ENCODE measurements at regions not wholly inside any gene's neighbourhood (a gene's known extent, or its start where the extent isn't known, plus 50 kb on each side); places are given as distances from the start of the nearest gene placed in this dataset.

DNA sequence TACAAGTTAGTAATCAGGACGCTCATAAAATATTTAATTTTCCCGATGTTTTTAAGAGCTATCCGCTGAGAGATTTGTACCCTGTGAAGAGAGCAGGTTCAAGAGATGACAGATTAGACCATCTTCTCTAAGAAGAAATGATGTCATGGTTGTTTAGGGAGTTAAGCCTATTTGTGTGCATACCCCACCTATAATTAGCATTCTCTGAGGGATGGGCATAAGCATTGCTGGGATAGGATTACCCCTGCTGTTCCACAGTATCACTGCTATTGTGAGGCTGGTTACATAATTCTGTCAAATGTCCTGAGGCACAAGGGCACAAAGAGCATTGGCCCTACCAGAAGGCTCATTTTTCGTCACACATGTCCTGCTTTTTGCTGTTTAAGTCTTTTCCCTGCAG is 687.0 kb downstream of the CETN3 start:
- Mint-ChIP-seq H3K27me3 (ENCODE audit: low read depth in 3 of 3) (no peaks in the 10 kb centered on the region), H3K4me1 (no peaks in the 10 kb centered on the region), H3K27ac (no peak overlapping the region), H3K4me3 (no peak overlapping the region), H3K9me3 (peaks cover 0 to 15% (median under 1%) of the 10 kb centered on the region in 6 donors), H3K36me3 (no peaks in the 10 kb centered on the region)
- DNase-seq = no peak

DNA sequence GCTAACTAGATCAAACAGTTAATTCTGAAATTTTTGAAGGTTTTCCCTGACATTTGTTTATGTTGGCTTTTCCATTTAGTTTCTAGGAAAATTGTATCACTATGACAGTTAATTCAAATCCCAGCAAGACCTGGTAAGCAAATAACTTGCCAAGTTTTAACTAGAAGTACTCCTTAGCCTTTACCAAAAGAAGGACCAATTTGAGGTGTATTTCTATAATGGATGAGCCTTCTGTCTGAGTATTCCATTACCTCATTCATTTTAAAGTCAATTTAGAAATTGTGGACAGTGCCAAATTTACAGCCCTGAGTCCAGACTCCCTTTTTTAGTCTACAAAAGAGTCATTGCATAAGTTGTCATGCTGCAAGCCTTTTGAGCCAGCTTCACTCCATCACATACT is 687.6 kb downstream of the CETN3 start:
- H3K27me3 Mint-ChIP-seq (ENCODE audit: low read depth in 3 of 3) = no peaks in the 10 kb centered on the region
- H3K9me3 Mint-ChIP-seq = peaks cover 0 to 15% (median under 1%) of the 10 kb centered on the region in 6 donors
- H3K36me3 Mint-ChIP-seq = no peaks in the 10 kb centered on the region
- no peaks in the 10 kb centered on the region for H3K4me1 Mint-ChIP-seq
- no peak overlapping the region for H3K4me3 Mint-ChIP-seq
- DNase-seq = no peak
- no peak overlapping the region for H3K27ac Mint-ChIP-seq

DNA sequence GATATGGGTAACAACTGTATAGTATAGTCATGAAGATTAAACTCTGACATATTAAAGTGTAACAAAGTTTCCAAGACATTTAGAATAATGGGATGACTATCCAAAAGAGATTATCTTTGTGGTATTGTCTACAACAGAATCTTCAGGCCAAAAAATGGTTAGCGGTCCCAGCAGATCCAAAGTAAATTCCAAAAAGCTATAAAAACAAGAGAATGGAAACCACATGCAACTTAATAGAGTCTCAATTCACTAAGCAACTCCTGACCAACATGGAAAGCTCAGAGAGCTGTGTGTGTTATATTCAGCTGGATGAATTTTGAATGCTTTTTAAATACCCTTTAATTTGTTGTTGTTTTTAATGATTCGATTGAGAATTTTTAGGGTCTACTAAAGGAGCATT is 688.2 kb downstream of the CETN3 start:
- Mint-ChIP-seq H3K4me3 (no peak overlapping the region), H3K27ac (no peak overlapping the region)
- DNase-seq = no peak

DNA sequence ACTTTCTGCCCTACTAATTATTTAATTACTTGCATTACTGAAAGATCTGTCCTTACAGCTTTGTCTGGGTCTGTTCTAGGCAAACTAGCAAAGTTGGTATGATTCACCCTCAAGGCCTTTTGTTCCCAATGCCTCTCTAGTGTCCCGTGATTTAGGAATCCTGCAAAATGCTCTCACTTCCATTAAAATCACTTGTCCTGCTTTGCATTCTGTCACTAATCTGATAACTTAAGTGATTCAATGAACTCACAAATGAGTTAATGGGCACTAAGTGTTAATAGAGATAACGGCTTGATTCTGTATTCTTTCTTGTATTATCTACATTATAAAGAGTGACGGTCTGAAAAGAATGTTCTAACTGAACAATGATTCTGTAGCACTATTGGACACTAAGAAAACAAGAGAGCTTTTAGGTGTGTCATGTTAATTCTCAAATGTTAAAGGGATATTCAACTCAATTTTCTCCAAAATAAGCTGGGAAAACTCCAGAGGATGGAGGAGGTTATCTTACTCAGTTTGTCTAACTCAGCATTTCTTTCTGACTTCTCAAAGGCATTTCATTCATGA is 697.3 kb downstream of the CETN3 start:
- no peak overlapping the region for H3K4me3 Mint-ChIP-seq

More for the DNA sequence above, 688.2 kb downstream of the CETN3 start:
- Mint-ChIP-seq H3K4me1 (no peaks in the 10 kb centered on the region), H3K27me3 (ENCODE audit: low read depth in 3 of 3) (no peaks in the 10 kb centered on the region), H3K9me3 (peaks cover 0 to 15% (median under 1%) of the 10 kb centered on the region in 6 donors), H3K36me3 (no peaks in the 10 kb centered on the region)

DNA sequence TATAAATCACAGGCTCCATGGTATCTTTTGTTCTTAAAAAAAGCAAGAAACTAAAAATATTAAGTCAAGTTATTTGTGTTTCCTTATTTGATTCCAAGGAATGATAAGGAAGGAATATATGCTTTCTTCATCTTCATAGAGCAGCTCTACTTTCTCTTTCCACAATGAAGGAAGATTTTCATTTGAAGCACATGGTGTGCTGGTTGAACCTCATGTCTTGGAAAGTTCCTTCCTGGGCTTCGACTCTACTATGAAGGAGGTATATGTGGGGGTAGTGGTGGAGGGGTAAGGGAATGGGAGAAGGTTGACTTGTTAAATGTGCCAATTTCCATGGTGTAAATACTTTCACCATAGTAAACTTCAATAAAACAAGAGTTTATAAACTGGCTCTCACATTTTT is 698.0 kb downstream of the CETN3 start:
- Mint-ChIP-seq H3K27me3 (ENCODE audit: low read depth in 3 of 3) (peaks cover 1 to 2% (median 2%) of the 10 kb centered on the region in 3 donors), H3K27ac (no peak overlapping the region), H3K9me3 (peaks cover 0 to 13% (median 0%) of the 10 kb centered on the region in 6 donors), H3K4me3 (no peak overlapping the region), H3K36me3 (no peaks in the 10 kb centered on the region), H3K4me1 (no peaks in the 10 kb centered on the region)
- no peak for DNase-seq

More for the DNA sequence above, 697.3 kb downstream of the CETN3 start:
- no peaks in the 10 kb centered on the region for H3K4me1 Mint-ChIP-seq
- peaks cover 1 to 2% (median 2%) of the 10 kb centered on the region in 3 donors for H3K27me3 Mint-ChIP-seq (ENCODE audit: low read depth in 3 of 3)
- H3K9me3 Mint-ChIP-seq = peaks cover 0 to 13% (median 0%) of the 10 kb centered on the region in 6 donors
- H3K27ac Mint-ChIP-seq = no peak overlapping the region
- no peak for DNase-seq
- no peaks in the 10 kb centered on the region for H3K36me3 Mint-ChIP-seq

DNA sequence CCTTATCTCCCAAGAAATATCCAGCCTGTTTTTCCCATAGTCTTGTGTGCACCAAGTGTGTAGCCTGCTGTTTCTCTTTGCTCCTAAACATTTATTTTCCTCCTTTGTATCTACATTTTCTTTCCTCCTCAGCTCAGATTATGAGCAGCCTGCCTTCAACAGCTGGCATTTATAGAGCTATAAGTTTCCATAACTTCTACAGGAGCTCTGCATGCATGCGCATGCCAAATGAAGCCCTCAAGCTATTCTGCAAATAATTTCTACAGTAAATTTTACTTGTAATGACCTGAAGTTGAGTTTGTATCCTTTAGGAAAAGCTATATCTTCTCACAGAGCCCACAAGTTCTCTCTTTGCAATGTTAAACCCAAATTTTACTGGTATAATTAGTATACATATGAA is 699.5 kb downstream of the CETN3 start:
- Mint-ChIP-seq H3K4me3 (no peak overlapping the region), H3K4me1 (no peaks in the 10 kb centered on the region), H3K9me3 (peaks cover 0 to 9% (median 0%) of the 10 kb centered on the region in 6 donors), H3K36me3 (no peaks in the 10 kb centered on the region), H3K27me3 (ENCODE audit: low read depth in 3 of 3) (peaks cover 0 to 7% (median 2%) of the 10 kb centered on the region in 3 donors), H3K27ac (no peak overlapping the region)
- DNase-seq = no peak

DNA sequence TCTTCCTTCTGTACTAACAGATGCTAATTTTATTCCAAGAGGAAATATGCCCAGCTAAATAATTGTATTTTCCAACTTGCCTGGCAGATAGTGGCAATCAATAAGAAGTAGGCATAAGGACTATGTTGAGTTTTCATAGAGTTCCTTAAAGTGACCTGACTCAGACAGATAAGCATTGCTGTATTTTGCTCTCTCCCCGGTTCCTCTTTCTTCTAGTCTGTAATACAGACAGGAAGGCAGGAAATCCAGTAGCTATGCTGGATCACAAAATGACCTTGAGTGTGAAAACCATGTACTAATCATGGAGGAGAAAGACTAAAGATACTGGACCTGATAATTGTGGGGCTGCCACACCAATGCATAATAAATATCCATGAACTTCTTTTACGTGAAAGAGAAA is 701.7 kb downstream of the CETN3 start:
- Mint-ChIP-seq H3K27me3 (ENCODE audit: low read depth in 3 of 3) (peaks cover 0 to 7% (median 2%) of the 10 kb centered on the region in 3 donors), H3K27ac (no peak overlapping the region), H3K9me3 (peaks cover 0 to 9% (median 0%) of the 10 kb centered on the region in 6 donors), H3K4me1 (no peaks in the 10 kb centered on the region), H3K36me3 (no peaks in the 10 kb centered on the region), H3K4me3 (no peak overlapping the region)
- DNase-seq = no peak

DNA sequence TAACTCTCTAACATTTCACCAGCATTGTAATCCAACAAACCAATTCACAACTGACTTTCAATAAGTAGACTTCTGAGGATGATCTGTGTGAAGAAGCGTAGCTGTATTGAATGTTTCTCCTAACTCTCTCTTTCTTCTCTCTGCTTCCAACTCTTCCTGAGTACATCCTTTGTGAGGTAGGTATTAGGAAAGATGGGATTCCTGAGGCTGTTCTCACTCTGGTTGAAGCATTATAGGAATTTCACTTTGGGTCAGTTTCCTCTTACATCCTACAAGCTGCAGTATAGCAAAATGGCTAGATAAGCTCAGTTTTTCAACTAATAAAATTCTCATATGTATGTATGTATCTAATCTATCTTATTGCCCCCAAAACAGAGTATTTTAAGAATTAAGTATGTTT is 702.8 kb downstream of the CETN3 start:
- DNase-seq = no peak
- H3K4me1 Mint-ChIP-seq = no peaks in the 10 kb centered on the region
- peaks cover 0 to 7% (median 4%) of the 10 kb centered on the region in 3 donors for H3K27me3 Mint-ChIP-seq (ENCODE audit: low read depth in 3 of 3)
- no peak overlapping the region for H3K27ac Mint-ChIP-seq
- H3K36me3 Mint-ChIP-seq = no peaks in the 10 kb centered on the region
- H3K4me3 Mint-ChIP-seq = no peak overlapping the region
- peaks cover 0 to 10% (median 0%) of the 10 kb centered on the region in 6 donors for H3K9me3 Mint-ChIP-seq

DNA sequence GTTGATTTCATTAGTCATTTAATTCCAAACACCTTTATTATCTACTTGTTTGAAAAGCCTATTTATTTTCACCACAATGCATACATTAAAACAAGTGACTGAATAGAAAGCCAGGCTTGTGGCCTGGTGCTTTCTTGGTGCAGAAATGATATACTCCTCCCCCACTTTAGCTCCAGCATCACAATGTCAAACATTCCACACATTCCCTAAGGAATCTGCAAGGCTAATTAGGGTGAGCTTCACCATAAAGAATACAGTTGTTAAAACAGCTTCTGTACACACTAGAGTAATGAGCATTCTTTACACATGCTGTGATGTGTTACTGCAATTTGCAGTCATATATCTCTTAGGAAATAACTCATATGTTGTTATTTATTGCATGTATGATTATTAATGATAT is 705.7 kb downstream of the CETN3 start:
- Mint-ChIP-seq H3K9me3 (peaks cover 0 to 11% (median 0%) of the 10 kb centered on the region in 6 donors), H3K4me3 (no peak overlapping the region), H3K4me1 (no peaks in the 10 kb centered on the region), H3K36me3 (no peaks in the 10 kb centered on the region), H3K27ac (no peak overlapping the region), H3K27me3 (ENCODE audit: low read depth in 3 of 3) (peaks cover 0 to 7% (median 5%) of the 10 kb centered on the region in 3 donors)
- no peak for DNase-seq

DNA sequence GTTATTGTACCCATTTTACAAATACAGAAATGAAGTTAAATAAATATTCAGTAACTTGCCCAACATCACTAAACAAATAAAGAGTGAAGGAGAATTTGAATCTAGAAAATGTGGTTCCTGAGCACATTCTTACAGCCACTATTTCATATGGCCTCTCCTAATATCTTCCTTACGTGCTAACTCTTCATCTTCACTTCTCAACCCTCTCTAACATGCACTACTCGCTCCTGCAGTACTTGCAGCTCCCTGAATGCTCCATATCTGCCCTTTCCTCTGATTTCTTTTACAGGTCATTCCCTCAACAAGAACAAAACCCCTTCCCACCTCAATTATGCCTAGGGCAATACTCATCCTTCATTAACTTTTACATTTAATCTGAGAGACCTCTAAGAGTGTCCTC is 711.5 kb downstream of the CETN3 start:
- peaks cover 0 to 4% (median 0%) of the 10 kb centered on the region in 3 donors for H3K27me3 Mint-ChIP-seq (ENCODE audit: low read depth in 3 of 3)
- DNase-seq = no peak
- H3K4me3 Mint-ChIP-seq = no peak overlapping the region
- H3K36me3 Mint-ChIP-seq = no peaks in the 10 kb centered on the region
- H3K27ac Mint-ChIP-seq = no peak overlapping the region
- no peaks in the 10 kb centered on the region for H3K4me1 Mint-ChIP-seq
- peaks cover 0 to 11% (median under 1%) of the 10 kb centered on the region in 6 donors for H3K9me3 Mint-ChIP-seq

DNA sequence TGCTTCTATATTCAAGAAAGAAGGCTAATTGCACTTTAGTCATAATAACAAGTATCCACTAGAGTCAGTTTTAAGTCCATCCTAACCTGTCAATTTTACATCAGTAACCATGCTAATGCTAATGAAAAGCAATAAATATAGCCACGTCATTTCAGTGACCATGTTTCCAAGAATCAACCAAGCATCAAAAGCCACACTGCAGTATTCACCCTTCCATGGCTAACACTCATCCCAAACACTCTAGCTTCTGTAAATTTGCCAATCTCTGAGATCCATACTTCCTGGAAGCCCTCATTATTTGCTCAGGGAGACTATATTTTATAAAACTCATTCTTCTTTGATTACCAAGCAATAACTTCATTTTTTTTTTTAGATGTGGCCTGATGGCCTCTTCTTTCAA is 712.0 kb downstream of the CETN3 start:
- no peak for DNase-seq
- H3K27me3 Mint-ChIP-seq (ENCODE audit: low read depth in 3 of 3) = peaks cover 0 to 4% (median 0%) of the 10 kb centered on the region in 3 donors
- no peaks in the 10 kb centered on the region for H3K4me1 Mint-ChIP-seq
- no peaks in the 10 kb centered on the region for H3K36me3 Mint-ChIP-seq
- no peak overlapping the region for H3K4me3 Mint-ChIP-seq
- peaks cover 0 to 14% (median 1%) of the 10 kb centered on the region in 6 donors for H3K9me3 Mint-ChIP-seq
- H3K27ac Mint-ChIP-seq = no peak overlapping the region

DNA sequence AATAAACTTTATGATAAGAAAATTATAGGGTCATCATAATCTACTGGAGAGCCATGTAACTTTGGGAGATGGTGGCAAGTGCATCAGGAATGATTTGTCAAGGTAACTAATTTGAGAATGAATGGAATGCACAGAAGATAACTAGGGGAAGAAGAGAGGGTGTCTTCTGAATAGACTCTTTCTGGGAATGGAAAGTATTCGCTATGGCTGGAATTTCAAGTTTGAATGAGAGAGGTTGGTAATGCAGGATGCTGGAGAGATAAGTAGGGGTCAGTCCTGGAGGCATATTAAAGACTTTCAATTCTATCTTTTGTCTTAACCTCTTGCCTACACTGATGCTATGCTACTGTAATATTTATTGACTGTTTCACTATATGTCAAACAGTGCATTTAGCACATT is 714.2 kb downstream of the CETN3 start:
- peaks cover 0 to 2% (median 0%) of the 10 kb centered on the region in 3 donors for H3K27me3 Mint-ChIP-seq (ENCODE audit: low read depth in 3 of 3)
- no peak overlapping the region for H3K4me3 Mint-ChIP-seq
- no peak for DNase-seq
- no peak overlapping the region for H3K27ac Mint-ChIP-seq
- no peaks in the 10 kb centered on the region for H3K4me1 Mint-ChIP-seq
- H3K36me3 Mint-ChIP-seq = no peaks in the 10 kb centered on the region
- peaks cover 0 to 9% (median 2%) of the 10 kb centered on the region in 6 donors for H3K9me3 Mint-ChIP-seq

DNA sequence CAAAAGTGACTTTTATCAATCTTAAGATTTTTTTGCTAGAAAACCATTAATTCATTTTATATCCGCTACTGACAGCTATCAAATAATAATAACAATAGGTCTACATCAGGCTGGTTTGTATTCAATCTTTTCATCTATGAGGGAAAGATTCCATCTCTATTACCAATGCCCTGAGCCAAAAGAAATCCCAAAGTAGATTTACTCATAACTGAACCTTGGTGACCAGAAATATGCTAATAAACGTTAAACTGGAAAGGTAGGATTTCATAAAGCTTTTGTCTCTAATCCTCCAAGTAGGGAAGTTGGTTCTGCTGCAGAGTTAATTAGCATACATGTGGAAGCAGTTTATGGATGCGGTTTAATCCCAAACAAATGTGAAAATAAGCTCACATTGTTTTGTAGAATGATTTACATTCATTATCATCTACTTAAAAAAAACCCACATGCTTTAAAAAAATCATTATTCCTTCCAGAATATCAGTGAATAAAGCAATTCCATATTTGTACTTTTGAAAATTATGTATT is 715.5 kb downstream of the CETN3 start:
- no peaks in the 10 kb centered on the region for H3K36me3 Mint-ChIP-seq
- H3K4me1 Mint-ChIP-seq = no peaks in the 10 kb centered on the region
- H3K4me3 Mint-ChIP-seq = no peak overlapping the region
- H3K27ac Mint-ChIP-seq = no peak overlapping the region
- peaks cover 0 to 1% (median 0%) of the 10 kb centered on the region in 3 donors for H3K27me3 Mint-ChIP-seq (ENCODE audit: low read depth in 3 of 3)
- H3K9me3 Mint-ChIP-seq = peaks cover 0 to 4% (median under 1%) of the 10 kb centered on the region in 6 donors
- DNase-seq = no peak

DNA sequence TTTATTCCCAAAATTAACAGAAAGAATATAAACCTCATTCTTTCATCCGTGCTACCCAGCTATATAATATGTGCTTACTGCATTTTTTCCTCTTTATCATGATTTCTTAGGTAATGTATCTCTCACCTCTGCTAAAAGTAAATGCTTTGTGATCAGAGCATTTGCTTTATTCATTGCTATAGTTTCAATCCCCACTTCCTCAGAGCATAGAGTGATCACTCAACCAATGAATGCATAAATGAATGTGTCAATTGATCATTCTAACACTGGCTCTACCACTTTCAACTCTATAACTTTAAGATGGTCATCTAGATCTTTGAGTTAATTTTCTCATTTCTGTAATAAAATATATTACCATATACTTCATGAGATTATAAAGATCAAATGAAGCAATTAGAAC is 719.2 kb downstream of the CETN3 start:
- no peak for DNase-seq
- H3K9me3 Mint-ChIP-seq = peaks cover 0 to 4% (median 0%) of the 10 kb centered on the region in 6 donors
- no peak overlapping the region for H3K27ac Mint-ChIP-seq
- H3K4me3 Mint-ChIP-seq = no peak overlapping the region
- no peaks in the 10 kb centered on the region for H3K36me3 Mint-ChIP-seq
- H3K4me1 Mint-ChIP-seq = no peaks in the 10 kb centered on the region
- no peaks in the 10 kb centered on the region for H3K27me3 Mint-ChIP-seq (ENCODE audit: low read depth in 3 of 3)

Measured in immature natural killer cell (primary cell).